HCT116 (cell line): ENCODE measurements at regions not wholly inside any gene's neighbourhood (a gene's known extent, or its start where the extent isn't known, plus 50 kb on each side); places are given as distances from the start of the nearest gene placed in this dataset.
A peak's percentile ranks its signal among the peaks of the same experiment; 100 is the strongest.

Experiments used
- ATAC-seq: fragments of 200-7000 bp; cut with Tn5 transposase; 2 replicates; pipeline ENCODE4 v1.9.1; 2020; ENCODE audit warnings: mild to moderate bottlenecking, moderate library complexity
- BruUV-seq: library from RNA; stranded (reverse); fragments of 400-500 nt; replicated peaks from 2 replicates; lab custom pipeline; 2021; lab: Mats Ljungman, UMichigan
- CTCF ChIA-PET: fragments of 300-600 bp; sonication (Branson Sonifier 250); formaldehyde crosslinking; loops from one replicate; lab custom pipeline; 2021; ENCODE audit warnings: antibody characterized with exemption; lab: Charles Lee
- POLR2A ChIA-PET: fragments of 300-600, 350-600 bp; sonication (Branson Sonifier 250); formaldehyde crosslinking; loops from one replicate; lab custom pipeline; 2021; ENCODE audit warnings: antibody characterized with exemption; lab: Charles Lee
- RAD21 ChIA-PET, 2 experiments: fragments of 300-600 bp; sonication (Branson Sonifier 250); formaldehyde crosslinking; loops; one replicate each; lab custom pipeline; 2023; ENCODE audit warnings: low total read pairs in 2 of 2; ENCODE audit not compliant: uncharacterized antibody in 2 of 2, unreplicated experiment in 2 of 2, low non-redundant PET in 1 of 2; lab: Charles Lee
- DNase-seq: peaks from one replicate; pipeline ENCODE4 v3.0.0-alpha.2; 2010; ENCODE audit warnings: low read depth, low spot score
- H2AFZ ChIP-seq: fragments of 200-600 bp; shearing (Covaris generic), sonication (generic); 2 replicates; pipeline ENCODE4 v1.6.1; 2017; ENCODE audit warnings: low read depth, mixed run types, mixed read lengths, antibody characterized with exemption, low read length; ENCODE audit not compliant: poor library complexity, severe bottlenecking
- H3K27ac ChIP-seq: 2 replicates; pipeline ENCODE4 v1.5.1; 2012; ENCODE audit warnings: low read depth, low read length
- H3K27me3 ChIP-seq: fragments of 200-600 bp; sonication (generic); 2 replicates; pipeline ENCODE4 v1.6.1; 2016; ENCODE audit warnings: mixed run types, low read length, mixed read lengths; ENCODE audit not compliant: insufficient read depth
- H3K36me3 ChIP-seq, 2 experiments: fragments of 200-500 bp in 1 of 2; fragments of 200-600 bp in 1 of 2; sonication (Bioruptor generic) in 1 of 2; sonication (generic) in 1 of 2; 2 replicates each; pipeline versions ENCODE4 v1.5.1 to v1.6.1; 2014 to 2016; ENCODE audit warnings: low read length in 2 of 2, inconsistent platforms in 1 of 2, mixed read lengths in 1 of 2, mixed run types in 1 of 2; ENCODE audit not compliant: insufficient read depth in 2 of 2, control insufficient read depth in 1 of 2
- H3K4me1 ChIP-seq, 2 experiments: fragments of 200-600 bp in 1 of 2; sonication (generic) in 1 of 2; 2 replicates each; pipeline versions ENCODE4 v1.5.1 to v1.6.1; 2012 to 2017; ENCODE audit warnings: low read length in 2 of 2, inconsistent platforms in 1 of 2, mild to moderate bottlenecking in 1 of 2, mixed read lengths in 1 of 2, mixed run types in 1 of 2, moderate library complexity in 1 of 2; ENCODE audit not compliant: insufficient read depth in 2 of 2, control insufficient read depth in 1 of 2
- H3K4me2 ChIP-seq: fragments of 200-600 bp; sonication (generic); 2 replicates; pipeline ENCODE4 v1.6.1; 2017; ENCODE audit warnings: mixed run types, low read length, mixed read lengths
- H3K4me3 ChIP-seq, 2 experiments: fragments of 200-600 bp in 1 of 2; sonication (generic) in 1 of 2; replicated peaks in 1 of 2; 2 replicates each; pipeline ENCODE4 v1.5.1; 2011 to 2016; ENCODE audit warnings: low read length in 2 of 2, control low read depth in 1 of 2, low read depth in 1 of 2, mild to moderate bottlenecking in 1 of 2, mixed read lengths in 1 of 2, mixed run types in 1 of 2
- H3K79me2 ChIP-seq: fragments of 200-600 bp; sonication (generic); 2 replicates; pipeline ENCODE4 v1.6.1; 2017; ENCODE audit warnings: mild to moderate bottlenecking, mixed run types, low read length, moderate library complexity, mixed read lengths; ENCODE audit not compliant: insufficient read depth
- H3K9ac ChIP-seq: fragments of 200-600 bp; sonication (generic); 2 replicates; pipeline ENCODE4 v1.6.1; 2016; ENCODE audit warnings: low read length, mixed read lengths
- H3K9me2 ChIP-seq: fragments of 200-600 bp; sonication (generic), shearing (Covaris generic); 2 replicates; pipeline ENCODE4 v1.6.1; 2017; ENCODE audit warnings: mixed run types, mild to moderate bottlenecking, moderate library complexity; ENCODE audit not compliant: insufficient read depth
- H3K9me3 ChIP-seq, 2 experiments: fragments of 200-500 bp in 1 of 2; fragments of 200-600 bp in 1 of 2; sonication (Bioruptor generic) in 1 of 2; sonication (generic) in 1 of 2; 2 replicates each; pipeline ENCODE4 v1.6.1; 2014 to 2017; ENCODE audit warnings: low read length in 2 of 2, mixed read lengths in 2 of 2, inconsistent platforms in 1 of 2, low read depth in 1 of 2, mild to moderate bottlenecking in 1 of 2, mixed run types in 1 of 2, moderate library complexity in 1 of 2; ENCODE audit not compliant: control insufficient read depth in 1 of 2, insufficient read depth in 1 of 2
- H4K20me1 ChIP-seq: fragments of 200-600 bp; sonication (generic), shearing (Covaris generic); 2 replicates; pipeline ENCODE4 v1.6.1; 2017; ENCODE audit warnings: mixed run types, mild to moderate bottlenecking, moderate library complexity; ENCODE audit not compliant: insufficient read depth
- RAD21 ChIP-seq: IDR thresholded peaks from 2 replicates; pipeline ENCODE4 v1.6.1; 2012; ENCODE audit warnings: low read depth, mild to moderate bottlenecking
- ZBTB33 ChIP-seq: IDR thresholded peaks from 2 replicates; pipeline ENCODE4 v1.6.1; 2011; ENCODE audit warnings: mild to moderate bottlenecking, low read length, moderate library complexity; ENCODE audit not compliant: insufficient replicate concordance; ENCODE audit errors: extremely low read depth
- intact Hi-C: fragments of 100-400 bp; cut with micrococcal nuclease; formaldehyde crosslinking; loops from 2 replicates; pipeline ENCODE4 v1.10.0; 2022

DNA sequence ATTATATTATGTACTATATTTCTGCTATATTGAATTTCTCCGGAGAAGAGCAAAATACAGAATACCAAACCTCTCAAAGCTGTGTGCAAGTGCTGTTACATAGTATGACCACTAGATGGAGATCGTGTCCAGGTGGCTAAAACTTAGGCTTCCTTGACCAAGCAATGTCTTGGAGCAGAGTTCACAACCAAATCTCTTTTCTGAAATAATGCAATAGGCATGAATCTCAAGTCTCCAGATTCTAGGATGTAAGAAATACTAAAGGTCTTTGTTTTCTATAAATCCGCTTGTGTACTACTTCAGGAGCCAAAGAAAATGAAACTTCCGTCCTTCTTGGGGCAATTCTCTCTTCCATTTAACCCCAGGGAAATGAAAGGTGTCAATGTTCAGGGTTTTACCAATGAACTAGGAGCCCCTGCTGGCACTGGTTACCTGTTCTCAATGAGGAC lies 181.5 kb upstream of the RAI14 start (continued):
- TF ChIP-seq RAD21 = peak; percentile 78
- no peak for TF ChIP-seq ZBTB33

GRCh38 chr5:34475249-34475966 lies 180.7 kb upstream of the RAI14 start:
- CTCF ChIA-PET = interaction anchor here (1.1 to 1.5 kb wide), 4 partner anchors 11 to 528 kb away, joined by 3 to 7 read pairs (median 5); no protein-coding TSS in a partner anchor
- DNase-seq = no peak

More at GRCh38 chr5:34475249-34475966, 180.7 kb upstream of the RAI14 start:
- no peaks in the 10 kb centered on the region for H3K79me2 ChIP-seq
- POLR2A ChIA-PET = no interaction called here
- no peak for TF ChIP-seq RAD21
- no peak overlapping the region for H2AFZ ChIP-seq
- no peaks in the 10 kb centered on the region for H3K4me1 ChIP-seq
- ATAC-seq = no peak
- BruUV-seq = no TSS peak
- RAD21 ChIA-PET = no interaction called here
- H3K27me3 ChIP-seq = peaks cover 4% of the 10 kb centered on the region; the same call in 1 of the 2 replicates
- intact Hi-C loops = loop anchor here (2.0 kb wide), 1 partner anchor 707 kb away; no protein-coding TSS in a partner anchor
- no peak overlapping the region for H3K4me2 ChIP-seq
- no peak overlapping the region for H3K4me3 ChIP-seq
- no peaks in the 10 kb centered on the region for H3K36me3 ChIP-seq
- H4K20me1 ChIP-seq = no peaks in the 10 kb centered on the region
- H3K27ac ChIP-seq = no peak overlapping the region
- H3K9ac ChIP-seq = no peak overlapping the region
- H3K9me3 ChIP-seq = no peaks in the 10 kb centered on the region
- no peaks in the 10 kb centered on the region for H3K9me2 ChIP-seq
